DND-41 (cell line): ENCODE measurements at regions not wholly inside any gene's neighbourhood (a gene's known extent, or its start where the extent isn't known, plus 50 kb on each side); places are given as distances from the start of the nearest gene placed in this dataset.

Source experiments
- EZH2 ChIP-seq: IDR thresholded peaks from 3 replicates; pipeline ENCODE4 v1.6.1; 2012; ENCODE audit warnings: borderline replicate concordance, low read depth, mild to moderate bottlenecking, moderate library complexity, low read length, inconsistent platforms; ENCODE audit not compliant: severe bottlenecking
- TF ChIP-seq, protein P1 (sequence below): IDR thresholded peaks from 2 replicates; pipeline ENCODE4 v1.5.1; 2012; ENCODE audit warnings: borderline replicate concordance, low read length, moderate library complexity, mild to moderate bottlenecking; ENCODE audit not compliant: poor library complexity, severe bottlenecking; ENCODE audit errors: extremely low read depth

DNA sequence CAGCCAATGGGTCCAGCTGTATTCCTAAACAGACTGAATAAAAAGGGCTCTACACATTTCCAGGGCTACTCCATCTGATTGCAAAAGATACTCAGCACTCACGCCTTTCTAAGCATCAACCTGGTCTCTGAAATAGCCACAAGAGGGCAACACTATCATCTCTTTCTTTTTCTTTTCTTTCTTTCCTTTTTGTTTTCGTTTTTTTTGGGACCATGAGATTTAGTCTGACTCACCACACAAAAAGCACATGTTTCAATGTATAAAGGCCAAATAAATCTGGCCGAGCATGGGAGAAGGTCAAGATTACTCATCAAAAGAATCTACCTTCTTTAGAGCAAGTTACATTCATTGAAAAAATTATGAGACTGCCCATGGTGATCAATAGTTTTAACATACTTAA is 805.6 kb upstream of the ARGLU1 start:
- TF ChIP-seq, protein P1, sequence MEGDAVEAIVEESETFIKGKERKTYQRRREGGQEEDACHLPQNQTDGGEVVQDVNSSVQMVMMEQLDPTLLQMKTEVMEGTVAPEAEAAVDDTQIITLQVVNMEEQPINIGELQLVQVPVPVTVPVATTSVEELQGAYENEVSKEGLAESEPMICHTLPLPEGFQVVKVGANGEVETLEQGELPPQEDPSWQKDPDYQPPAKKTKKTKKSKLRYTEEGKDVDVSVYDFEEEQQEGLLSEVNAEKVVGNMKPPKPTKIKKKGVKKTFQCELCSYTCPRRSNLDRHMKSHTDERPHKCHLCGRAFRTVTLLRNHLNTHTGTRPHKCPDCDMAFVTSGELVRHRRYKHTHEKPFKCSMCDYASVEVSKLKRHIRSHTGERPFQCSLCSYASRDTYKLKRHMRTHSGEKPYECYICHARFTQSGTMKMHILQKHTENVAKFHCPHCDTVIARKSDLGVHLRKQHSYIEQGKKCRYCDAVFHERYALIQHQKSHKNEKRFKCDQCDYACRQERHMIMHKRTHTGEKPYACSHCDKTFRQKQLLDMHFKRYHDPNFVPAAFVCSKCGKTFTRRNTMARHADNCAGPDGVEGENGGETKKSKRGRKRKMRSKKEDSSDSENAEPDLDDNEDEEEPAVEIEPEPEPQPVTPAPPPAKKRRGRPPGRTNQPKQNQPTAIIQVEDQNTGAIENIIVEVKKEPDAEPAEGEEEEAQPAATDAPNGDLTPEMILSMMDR = peak; percentile 45
- no peak for TF ChIP-seq EZH2
